ENCODE measurements at regions not wholly inside any gene's neighbourhood (a gene's known extent, or its start where the extent isn't known, plus 50 kb on each side); places are given as distances from the start of the nearest gene placed in this dataset.
"Not testable (repeated sequence)": the region's sequence is repeated elsewhere in the genome, so short reads cannot be mapped to it uniquely, and the experiment has no call there.

DNA sequence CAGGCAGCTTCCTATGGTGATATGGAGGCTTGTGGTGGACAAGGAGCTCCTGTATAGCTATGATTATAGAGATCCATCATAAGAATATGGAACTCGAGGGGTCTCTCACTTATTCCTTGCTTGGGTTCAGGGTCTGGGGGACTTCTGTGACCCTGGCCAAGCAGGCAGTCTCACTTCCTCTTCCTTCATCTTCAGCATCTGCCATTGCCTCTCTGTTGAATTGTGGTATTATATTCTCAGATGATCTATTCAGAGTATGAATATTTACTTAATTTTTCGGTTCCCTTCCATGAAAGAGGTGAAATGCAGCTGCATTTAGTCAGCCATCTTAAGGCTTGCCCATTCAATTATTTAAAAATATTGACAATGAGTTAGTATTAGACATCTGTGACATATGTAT, 292.9 kb downstream of the SPIN4 start:
- intact Hi-C loops (cut with DNase I), result no loop called here
- H3K27me3 ChIP-seq, result no peaks in the 10 kb centered on the region
- no peaks in the 10 kb centered on the region for H3K36me3 ChIP-seq
- H3K4me1 ChIP-seq, result no peaks in the 10 kb centered on the region
- no peak for DNase-seq
- no peak overlapping the region for H3K27ac ChIP-seq
- TF ChIP-seq, protein P1, sequence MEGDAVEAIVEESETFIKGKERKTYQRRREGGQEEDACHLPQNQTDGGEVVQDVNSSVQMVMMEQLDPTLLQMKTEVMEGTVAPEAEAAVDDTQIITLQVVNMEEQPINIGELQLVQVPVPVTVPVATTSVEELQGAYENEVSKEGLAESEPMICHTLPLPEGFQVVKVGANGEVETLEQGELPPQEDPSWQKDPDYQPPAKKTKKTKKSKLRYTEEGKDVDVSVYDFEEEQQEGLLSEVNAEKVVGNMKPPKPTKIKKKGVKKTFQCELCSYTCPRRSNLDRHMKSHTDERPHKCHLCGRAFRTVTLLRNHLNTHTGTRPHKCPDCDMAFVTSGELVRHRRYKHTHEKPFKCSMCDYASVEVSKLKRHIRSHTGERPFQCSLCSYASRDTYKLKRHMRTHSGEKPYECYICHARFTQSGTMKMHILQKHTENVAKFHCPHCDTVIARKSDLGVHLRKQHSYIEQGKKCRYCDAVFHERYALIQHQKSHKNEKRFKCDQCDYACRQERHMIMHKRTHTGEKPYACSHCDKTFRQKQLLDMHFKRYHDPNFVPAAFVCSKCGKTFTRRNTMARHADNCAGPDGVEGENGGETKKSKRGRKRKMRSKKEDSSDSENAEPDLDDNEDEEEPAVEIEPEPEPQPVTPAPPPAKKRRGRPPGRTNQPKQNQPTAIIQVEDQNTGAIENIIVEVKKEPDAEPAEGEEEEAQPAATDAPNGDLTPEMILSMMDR (IDR thresholded peaks at IDR 0.05), result no peak
- H3K4me3 ChIP-seq, result no peak overlapping the region
- no peaks in the 10 kb centered on the region for H3K9me3 ChIP-seq
- no peak overlapping the region for H3K9ac ChIP-seq (ENCODE audit: low read depth in 2 of 2, low read length in 2 of 2)

DNA sequence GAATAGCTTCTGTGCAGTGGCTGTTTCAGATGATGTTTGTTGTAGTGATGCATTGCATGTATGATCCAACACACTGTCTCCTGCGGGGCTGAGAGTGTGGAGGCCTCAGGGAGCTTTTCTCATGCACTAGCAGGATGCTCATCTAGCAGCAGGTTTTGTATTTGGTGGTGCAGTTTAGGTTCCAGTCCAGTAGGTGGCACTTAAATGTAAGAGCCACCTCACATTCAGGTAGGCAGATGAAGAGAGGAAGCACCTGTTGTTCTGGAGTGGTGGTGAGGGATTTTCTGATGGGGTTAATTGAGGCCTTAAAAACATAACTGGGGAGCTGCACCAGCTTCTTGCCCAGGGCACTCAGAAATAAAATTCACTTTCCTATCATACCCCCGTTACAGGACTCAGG, 300.9 kb downstream of the SPIN4 start:
- no peak for DNase-seq
- Histone ChIP-seq H3K27ac (no peak overlapping the region), H3K9me3 (no peaks in the 10 kb centered on the region), H3K36me3 (no peaks in the 10 kb centered on the region), H3K27me3 (no peaks in the 10 kb centered on the region), H3K9ac (ENCODE audit: low read depth in 2 of 2, low read length in 2 of 2) (no peak overlapping the region), H3K4me3 (no peak overlapping the region), H3K4me1 (no peaks in the 10 kb centered on the region)
- intact Hi-C loops (cut with DNase I), result no loop called here
- TF ChIP-seq, protein P1 (IDR thresholded peaks at IDR 0.05), result no peak

DNA sequence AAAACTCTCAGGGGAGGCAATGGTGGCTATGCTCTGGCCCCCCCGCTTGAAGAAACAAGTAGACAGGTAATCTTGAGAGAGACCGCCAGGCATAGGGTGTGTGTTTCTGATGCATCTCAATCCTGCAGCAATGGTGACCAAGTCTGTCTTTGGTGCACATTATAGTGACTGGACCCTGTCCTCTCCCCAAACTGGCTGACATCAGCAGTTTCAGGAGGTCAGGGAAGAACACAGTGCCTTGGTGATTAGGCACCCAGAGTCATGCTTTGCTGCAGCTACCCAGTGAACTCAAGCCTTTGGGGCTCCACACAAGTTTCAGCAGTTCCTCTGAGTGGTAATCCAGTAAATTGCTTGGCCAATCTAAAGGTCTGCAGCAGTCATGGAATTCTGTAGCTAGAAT, 318.3 kb downstream of the SPIN4 start:
- no peaks in the 10 kb centered on the region for H3K27me3 ChIP-seq
- no peak overlapping the region for H3K27ac ChIP-seq
- no peaks in the 10 kb centered on the region for H3K36me3 ChIP-seq
- DNase-seq, result no peak
- intact Hi-C loops (cut with DNase I), result no loop called here
- H3K9ac ChIP-seq (ENCODE audit: low read depth in 2 of 2, low read length in 2 of 2), result no peak overlapping the region
- TF ChIP-seq, protein P1 (IDR thresholded peaks at IDR 0.05), result no peak
- H3K4me3 ChIP-seq, result no peak overlapping the region
- H3K9me3 ChIP-seq, result no peaks in the 10 kb centered on the region
- H3K4me1 ChIP-seq, result no peaks in the 10 kb centered on the region

DNA sequence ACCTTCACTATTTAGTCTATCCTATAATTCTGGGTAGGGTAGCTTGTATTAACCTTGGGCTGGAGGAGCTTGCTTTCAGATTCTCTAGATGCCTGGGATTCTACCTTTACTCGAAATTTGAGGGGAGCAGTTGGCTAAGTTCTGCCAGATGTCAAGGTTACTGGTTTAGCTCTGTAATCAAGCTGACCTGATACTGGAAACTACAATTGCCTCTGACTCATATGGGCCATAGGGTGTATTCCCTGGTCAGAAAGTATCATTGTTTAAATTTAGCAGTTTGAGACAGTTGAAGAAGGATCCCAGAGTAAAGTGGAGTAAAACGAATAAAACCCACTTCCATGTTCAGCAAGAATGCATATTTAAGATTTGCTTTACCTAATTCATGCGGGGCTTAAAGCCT, 337.6 kb downstream of the SPIN4 start:
- Histone ChIP-seq H3K9ac (ENCODE audit: low read depth in 2 of 2, low read length in 2 of 2) (no peak overlapping the region), H3K27me3 (no peaks in the 10 kb centered on the region), H3K27ac (no peak overlapping the region), H3K36me3 (no peaks in the 10 kb centered on the region), H3K4me3 (no peak overlapping the region), H3K9me3 (no peaks in the 10 kb centered on the region), H3K4me1 (no peaks in the 10 kb centered on the region)
- TF ChIP-seq, protein P1 (IDR thresholded peaks at IDR 0.05), result no peak
- intact Hi-C loops (cut with DNase I), result no loop called here
- DNase-seq, result no peak

DNA sequence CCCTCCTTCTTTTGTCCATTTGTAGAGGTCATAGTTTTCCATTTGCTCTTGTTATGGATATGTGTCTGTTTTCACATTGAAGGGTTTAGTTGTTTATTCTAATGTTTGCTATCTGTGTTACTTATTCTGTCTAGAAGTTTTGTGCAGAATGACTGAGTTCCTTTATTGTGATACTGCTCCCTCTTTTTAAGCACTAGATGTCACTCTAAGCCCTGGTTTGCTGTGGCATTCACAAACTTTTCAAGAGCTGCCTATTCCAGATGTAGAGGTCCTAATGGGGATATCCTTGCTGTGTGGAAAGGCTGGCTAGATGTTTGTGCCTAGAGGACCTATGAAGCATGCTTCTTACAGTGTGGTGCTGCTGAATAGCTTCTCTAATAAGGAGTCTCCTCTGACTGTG, 338.6 kb downstream of the SPIN4 start:
- no peaks in the 10 kb centered on the region for H3K4me1 ChIP-seq
- H3K4me3 ChIP-seq, result no peak overlapping the region
- intact Hi-C loops (cut with DNase I), result no loop called here
- no peaks in the 10 kb centered on the region for H3K27me3 ChIP-seq
- no peaks in the 10 kb centered on the region for H3K9me3 ChIP-seq
- no peak overlapping the region for H3K9ac ChIP-seq (ENCODE audit: low read depth in 2 of 2, low read length in 2 of 2)
- TF ChIP-seq, protein P1 (IDR thresholded peaks at IDR 0.05), result no peak
- H3K27ac ChIP-seq, result no peak overlapping the region
- no peaks in the 10 kb centered on the region for H3K36me3 ChIP-seq
- DNase-seq, result no peak

DNA sequence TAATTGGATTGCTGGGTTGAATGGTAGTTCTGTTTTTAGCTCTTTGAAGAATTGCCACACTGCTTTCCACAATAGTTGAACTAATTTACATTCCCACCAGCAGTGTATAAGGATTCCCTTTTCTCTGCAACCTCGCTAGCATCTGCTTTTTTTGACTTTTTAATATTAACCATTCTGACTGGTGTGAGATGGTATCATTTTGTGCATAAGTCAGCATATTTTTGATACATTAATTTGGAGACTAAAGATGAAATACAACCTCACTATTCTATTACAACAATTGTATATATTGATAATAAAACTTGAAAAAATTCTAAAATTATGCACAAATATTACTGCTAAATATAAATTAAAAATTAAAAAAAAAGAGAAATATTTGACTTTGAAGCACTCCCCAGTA, 350.9 kb downstream of the SPIN4 start:
- H3K36me3 ChIP-seq, result not testable (repeated sequence)

More for the DNA sequence above, 350.9 kb downstream of the SPIN4 start:
- H3K9me3 ChIP-seq; H3K9ac ChIP-seq (ENCODE audit: low read depth in 2 of 2, low read length in 2 of 2); H3K4me1 ChIP-seq; H3K27ac ChIP-seq; intact Hi-C loops (cut with DNase I); H3K4me3 ChIP-seq; H3K27me3 ChIP-seq; DNase-seq: not testable (repeated sequence)

Data from colonic mucosa (tissue), 4 donors.